HG03520 (cell line): ENCODE measurements at regions not wholly inside any gene's neighbourhood (a gene's known extent, or its start where the extent isn't known, plus 50 kb on each side); places are given as distances from the start of the nearest gene placed in this dataset.
A peak's percentile ranks its signal among the peaks of the same experiment; 100 is the strongest.
"Not testable (repeated sequence)": the region's sequence is repeated elsewhere in the genome, so short reads cannot be mapped to it uniquely, and the experiment has no call there.

Source experiments
- ATAC-seq: cut with Tn5 transposase; IDR thresholded peaks from one replicate; pipeline ENCODE4 v1.9.1; 2021; ENCODE audit warnings: mild to moderate bottlenecking, moderate library complexity; ENCODE audit not compliant: unreplicated experiment

DNA sequence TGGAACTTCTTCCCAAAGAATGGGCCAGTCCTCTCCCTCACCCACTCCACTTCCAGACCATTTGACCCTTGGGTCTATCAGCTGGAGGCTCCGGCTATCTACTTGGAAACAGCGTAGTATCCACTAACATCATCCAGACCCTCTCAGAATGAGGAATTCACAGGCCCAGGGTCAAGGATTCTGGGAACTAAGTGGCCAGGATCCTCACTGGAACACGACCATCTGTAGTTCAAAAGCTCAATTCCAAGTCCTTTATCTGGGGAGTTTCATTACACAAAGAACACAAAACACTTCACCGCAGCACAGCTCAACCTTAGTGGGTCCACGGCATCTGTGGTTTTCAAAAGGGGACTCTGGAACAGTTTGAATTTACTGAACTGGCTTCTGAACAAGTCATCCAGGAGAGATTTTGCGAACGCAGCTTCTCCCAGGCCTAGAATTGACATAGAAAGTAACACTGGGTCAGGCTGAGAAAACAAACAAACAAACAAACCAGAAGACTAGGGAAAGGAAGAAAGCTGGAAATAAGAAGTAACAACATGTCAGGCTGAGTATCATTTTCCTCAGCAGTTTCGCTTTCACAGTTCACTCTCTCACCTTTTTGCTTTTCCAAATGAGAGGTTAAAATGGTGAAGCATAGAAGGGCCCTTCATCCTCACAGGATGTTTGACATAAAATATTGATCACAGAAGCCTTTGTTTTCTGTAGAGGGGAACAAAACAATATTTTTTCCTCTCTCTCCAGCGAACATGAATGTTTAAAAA lies 57.6 kb upstream of the USP6NL start:
- ATAC-seq: no peak

DNA sequence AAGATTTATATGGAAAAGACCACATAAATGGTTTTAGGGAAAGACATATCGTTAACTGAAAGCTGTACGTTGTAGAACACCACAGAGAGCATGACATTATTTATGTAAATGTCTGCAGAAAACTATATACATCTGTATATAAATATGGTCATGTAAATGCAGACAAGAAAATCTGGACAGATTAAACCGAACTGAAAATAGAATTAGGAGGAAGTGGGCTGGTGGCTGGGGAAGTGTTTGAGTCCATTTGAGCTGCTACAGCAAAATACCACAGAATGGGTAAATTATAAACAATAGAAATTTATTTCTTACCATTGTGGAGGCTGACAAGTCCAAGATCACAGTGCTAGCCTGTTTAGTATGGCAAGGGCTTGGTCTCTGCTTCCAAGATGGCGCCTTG lies 56.3 kb upstream of the USP6NL start:
- ATAC-seq: no peak

DNA sequence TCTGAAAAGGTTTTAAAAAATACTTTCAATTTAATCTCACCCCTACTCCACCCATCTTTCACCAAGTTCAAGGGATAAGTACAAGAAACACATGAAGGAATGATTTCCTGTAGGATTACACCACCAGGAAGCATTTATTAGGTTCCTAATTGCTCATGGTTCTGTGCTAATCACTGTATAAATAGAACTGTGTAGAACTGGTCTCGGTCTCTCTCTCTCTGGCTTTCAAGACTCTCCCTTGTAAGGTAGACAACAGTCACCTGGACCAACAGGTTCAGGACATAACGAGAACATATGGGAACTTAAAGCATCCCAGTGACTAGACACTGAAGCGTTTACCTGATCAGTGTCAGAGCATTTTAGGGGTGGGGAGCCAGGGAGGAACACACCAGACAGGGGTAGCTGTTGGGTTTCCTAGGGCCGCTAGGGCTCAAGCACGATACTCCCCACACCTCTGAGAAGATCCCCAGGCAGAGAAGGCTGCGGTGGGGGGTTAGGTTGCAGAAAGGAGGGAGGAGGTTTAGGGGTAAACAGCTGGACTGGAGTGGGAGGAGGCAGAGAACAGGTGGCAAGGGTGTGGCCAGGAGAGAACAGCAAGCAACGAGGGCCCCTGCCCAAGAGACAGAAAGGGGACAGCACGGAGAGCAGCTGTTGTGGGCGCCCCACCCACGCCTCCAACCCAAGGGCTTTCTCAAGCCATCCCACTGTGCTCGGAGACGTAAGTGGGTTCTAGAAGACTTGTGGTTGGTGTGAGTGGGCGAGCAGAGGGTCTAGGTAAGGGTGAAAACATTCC lies 52.5 kb upstream of the USP6NL start:
- peak; percentile 72 for ATAC-seq

DNA sequence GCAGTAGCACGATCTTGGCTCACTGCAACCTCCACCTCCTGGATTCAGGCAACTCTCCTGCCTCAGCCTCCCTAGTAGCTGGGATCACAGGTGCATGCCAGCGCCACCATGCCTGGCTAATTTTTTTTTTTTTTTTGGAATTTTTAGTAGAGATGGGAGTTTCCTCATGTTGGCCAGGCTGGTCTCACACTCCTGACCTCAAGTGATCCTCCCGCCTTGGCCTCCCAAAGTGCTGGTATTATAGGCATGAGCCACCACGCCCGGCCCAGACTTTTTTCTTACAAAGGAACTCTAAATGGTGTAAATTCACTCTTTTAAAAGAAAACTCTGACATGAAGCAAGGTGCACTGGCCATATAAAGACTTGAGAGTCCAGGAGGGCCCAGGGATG lies 51.7 kb upstream of the USP6NL start:
- ATAC-seq: not testable (repeated sequence)

DNA sequence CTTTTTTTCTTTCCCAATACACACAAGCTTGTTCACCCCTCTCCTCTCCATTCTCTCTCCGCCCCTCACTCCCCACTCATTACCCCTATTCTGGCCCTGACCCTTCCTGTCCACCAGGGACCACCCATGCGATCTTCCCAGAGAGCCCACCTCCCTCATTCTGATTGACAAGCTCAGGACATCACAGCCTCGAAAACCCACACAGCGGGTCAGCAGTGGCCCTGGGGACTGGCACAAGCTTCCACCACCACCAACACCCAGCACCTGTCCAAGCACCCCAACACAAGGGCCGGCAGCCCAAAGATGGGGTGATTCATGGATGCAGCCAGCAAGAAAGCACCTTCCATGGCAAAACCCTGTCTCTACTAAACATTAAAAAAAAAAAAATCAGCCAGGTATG lies 50.0 kb upstream of the USP6NL start:
- ATAC-seq: no peak
